Suppressor macrophage treated with lipopolysaccharide for 1 hour (primary cell): ENCODE measurements at regions not wholly inside any gene's neighbourhood (a gene's known extent, or its start where the extent isn't known, plus 50 kb on each side); places are given as distances from the start of the nearest gene placed in this dataset.
A peak's percentile ranks its signal among the peaks of the same experiment; 100 is the strongest.
"Not testable (repeated sequence)": the region's sequence is repeated elsewhere in the genome, so short reads cannot be mapped to it uniquely, and the experiment has no call there.

Experiments used
- DNase-seq, 3 donors: peaks; one replicate each; pipeline ENCODE4 v3.0.0-alpha.2; 2020 to 2022

- no peak for DNase-seq
Observed at GRCh38 chr6:4282926-4283325, 147.6 kb upstream of the ECI2 start.

GRCh38 chr6:4281341-4282293 is 146.2 kb upstream of the ECI2 start:
- DNase-seq, result peak; percentile 30 to 51 (median 35)

GRCh38 chr6:4280707-4281106 is 145.3 kb upstream of the ECI2 start:
- DNase-seq, result no peak

- DNase-seq, result no peak
Observed at GRCh38 chr6:4280031-4280430, 144.7 kb upstream of the ECI2 start.

GRCh38 chr6:4274382-4275082 is 139.2 kb upstream of the ECI2 start:
- DNase-seq, result no peak

DNA sequence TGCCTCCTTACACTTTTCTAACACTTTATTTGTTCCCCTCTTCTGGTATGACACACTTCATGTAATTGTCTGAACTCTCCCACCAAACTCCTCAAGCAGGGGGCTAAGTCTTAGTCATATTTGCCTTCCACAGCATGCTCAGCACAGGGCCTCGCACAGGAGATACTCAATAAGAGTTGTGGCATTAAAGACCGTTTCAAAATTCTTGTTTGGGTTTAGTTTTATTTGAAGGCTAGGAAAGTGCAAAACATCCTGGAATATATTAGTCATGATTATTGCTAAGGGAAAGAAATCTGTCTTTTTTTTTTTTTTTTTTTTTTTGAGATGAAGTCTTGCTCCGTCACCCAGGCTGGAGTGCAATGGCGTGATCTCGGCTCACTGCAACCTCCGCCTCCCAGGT is 137.6 kb upstream of the ECI2 start:
- no peak for DNase-seq

- DNase-seq, result no peak
Observed at GRCh38 chr6:4271761-4272470, 136.5 kb upstream of the ECI2 start.

- DNase-seq, result no peak
Observed at GRCh38 chr6:4270776-4271175, 135.4 kb upstream of the ECI2 start.

GRCh38 chr6:4270001-4270400 is 134.6 kb upstream of the ECI2 start:
- no peak for DNase-seq

GRCh38 chr6:4268171-4268570 is 132.8 kb upstream of the ECI2 start:
- DNase-seq, result no peak

- DNase-seq, result peak in 2 of 3 donors; percentile 19 to 23
Observed at GRCh38 chr6:4265740-4266139, 130.4 kb upstream of the ECI2 start.

DNA sequence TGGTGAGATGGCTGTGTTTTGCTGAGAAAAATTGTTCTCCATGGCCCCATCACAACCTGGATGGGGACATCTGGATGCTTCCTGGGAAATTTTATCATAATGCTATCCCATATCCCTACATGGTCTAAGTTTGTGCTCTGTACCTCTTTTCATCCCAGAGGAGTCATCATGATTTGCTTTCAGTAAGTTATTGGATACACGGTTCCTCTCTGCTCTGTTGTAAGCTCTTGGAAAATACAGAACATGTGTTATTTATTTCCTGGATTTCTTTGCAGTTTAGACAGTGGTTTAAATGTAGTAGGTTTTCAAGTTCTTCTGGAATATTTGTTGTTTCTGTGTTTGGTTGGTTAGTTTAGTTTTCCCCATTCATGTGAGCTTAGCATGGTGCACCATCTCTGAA is 129.2 kb upstream of the ECI2 start:
- DNase-seq, result no peak

GRCh38 chr6:4264081-4264480 is 128.7 kb upstream of the ECI2 start:
- no peak for DNase-seq

DNA sequence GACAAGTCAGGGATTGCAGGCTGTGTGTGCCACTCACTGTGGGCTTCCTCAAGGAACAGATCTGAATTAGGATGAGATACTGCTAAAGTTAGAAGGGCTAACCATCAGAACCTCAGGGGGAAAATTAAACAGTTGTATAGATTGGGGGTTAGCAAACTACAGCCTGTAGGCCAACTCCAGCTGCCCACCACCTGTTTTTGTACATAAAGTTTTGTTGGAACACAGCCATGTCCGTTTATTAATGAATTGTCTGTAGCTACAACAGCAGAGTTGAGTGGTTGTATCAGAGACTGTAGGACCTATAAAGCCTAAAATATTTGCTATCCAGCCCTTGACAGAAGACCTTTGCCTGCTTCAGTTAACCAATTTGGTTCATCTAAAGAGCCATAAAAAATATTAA is 127.2 kb upstream of the ECI2 start:
- no peak for DNase-seq

DNA sequence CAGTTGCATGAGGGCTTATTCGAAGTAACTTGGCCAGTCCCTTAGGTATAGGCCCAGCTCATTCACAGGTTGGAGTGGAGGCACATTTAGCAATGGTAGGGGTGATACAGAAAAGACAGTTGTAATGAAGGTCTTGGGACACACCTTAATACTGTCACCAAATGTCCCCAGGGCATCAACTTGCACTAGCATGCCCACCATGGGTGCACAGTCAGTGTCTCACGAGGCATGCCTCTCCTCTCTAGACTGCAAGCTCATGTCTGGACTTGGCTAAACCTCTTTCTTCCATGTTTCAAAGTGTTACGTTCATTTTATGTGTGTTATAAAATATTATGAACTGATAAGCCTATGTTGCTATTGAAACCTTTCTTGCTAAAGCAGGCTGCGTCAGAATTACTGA is 124.0 kb upstream of the ECI2 start:
- DNase-seq, result no peak

GRCh38 chr6:4258733-4259132 is 123.4 kb upstream of the ECI2 start:
- no peak for DNase-seq

GRCh38 chr6:4256969-4257368 is 121.6 kb upstream of the ECI2 start:
- no peak for DNase-seq

- DNase-seq, result no peak
Observed at GRCh38 chr6:4253604-4254231, 118.3 kb upstream of the ECI2 start.

- not testable (repeated sequence) for DNase-seq
Observed at GRCh38 chr6:4252445-4252844, 117.1 kb upstream of the ECI2 start.

DNA sequence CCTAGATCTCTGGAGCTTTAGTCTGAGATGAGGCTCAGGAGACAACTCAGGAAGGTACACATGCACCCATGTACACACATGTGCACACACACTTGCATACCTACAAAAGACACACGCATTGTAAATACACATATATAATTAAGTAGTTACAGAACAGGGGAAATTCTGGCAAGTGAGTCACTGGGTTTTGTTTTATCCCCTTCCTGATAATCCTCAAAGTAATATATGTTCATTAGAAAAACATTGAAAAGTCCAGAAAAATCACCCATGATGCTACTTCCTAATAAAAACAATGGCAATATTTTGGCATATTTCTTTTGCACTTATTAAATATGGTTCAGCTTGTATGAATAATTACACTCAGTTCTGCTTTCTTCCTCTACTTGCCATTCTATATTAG is 115.3 kb upstream of the ECI2 start:
- peak; percentile 13 to 59 (median 48) for DNase-seq

DNA sequence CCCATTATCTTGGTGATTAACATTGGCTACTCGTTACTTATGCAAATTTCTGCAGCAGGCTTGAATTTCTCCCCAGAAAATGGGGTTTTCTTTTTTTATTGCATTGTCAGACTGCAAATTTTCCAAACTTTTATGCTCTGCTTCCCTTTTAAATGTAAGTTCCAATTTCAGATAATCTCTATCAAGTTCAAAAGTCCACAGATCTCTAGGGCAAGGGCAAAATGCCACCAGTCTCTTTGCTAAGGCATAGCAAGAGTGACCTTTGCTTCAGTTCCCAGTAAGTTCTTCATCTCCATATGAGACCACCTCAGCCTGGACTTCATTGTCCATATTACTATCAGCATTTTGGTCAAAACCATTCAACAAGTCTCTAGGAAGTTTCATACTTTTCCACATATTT is 108.5 kb upstream of the ECI2 start:
- DNase-seq, result not testable (repeated sequence)

GRCh38 chr6:4243237-4243636 is 107.9 kb upstream of the ECI2 start:
- no peak for DNase-seq

GRCh38 chr6:4242601-4243000 is 107.2 kb upstream of the ECI2 start:
- DNase-seq, result no peak
